ENCODE measurements at regions not wholly inside any gene's neighbourhood (a gene's known extent, or its start where the extent isn't known, plus 50 kb on each side); places are given as distances from the start of the nearest gene placed in this dataset.
A peak's percentile ranks its signal among the peaks of the same experiment; 100 is the strongest.
"Not testable (repeated sequence)": the region's sequence is repeated elsewhere in the genome, so short reads cannot be mapped to it uniquely, and the experiment has no call there.

DNA sequence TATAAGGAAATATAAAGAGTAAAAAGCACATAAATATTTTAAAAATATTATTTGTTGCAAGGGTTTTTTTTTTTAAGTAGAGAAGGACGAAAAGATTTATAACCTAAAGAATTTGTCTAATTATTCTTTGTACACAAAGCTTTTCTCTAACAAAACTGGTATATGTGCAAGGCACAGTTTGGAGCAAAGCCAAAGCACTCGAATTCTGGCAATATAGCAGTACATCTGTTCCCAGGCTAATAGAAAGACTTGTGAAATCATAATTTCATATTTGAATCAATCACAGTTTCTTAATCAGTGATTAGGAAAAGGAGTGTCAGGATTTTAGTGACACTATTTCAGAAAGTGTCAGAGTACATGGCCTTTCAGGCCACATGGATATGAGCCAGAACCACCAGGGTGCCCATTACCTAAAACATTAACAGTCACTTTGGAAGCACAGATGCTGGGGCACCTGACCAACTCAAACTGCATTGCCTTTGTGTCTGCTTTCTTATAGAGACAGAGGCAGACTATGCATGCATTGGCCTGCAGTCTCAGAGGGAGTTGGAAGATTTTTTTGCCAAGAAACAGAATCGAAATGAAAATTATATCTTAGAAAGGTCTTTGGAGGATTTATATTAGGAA lies 651.8 kb upstream of the SGO1 start:
- DNase-seq (ENCODE audit: unreplicated experiment): peak; percentile 34
- ChIA-PET POLR2A (no interaction called here), CTCF (interaction anchor here (1.1 kb wide), 1 partner anchor 9 kb away, joined by 3 read pairs; no protein-coding TSS in a partner anchor)
- H3K27ac Mint-ChIP-seq (ENCODE audit: low read depth, unreplicated experiment): no peak overlapping the region
- H3K9me3 Mint-ChIP-seq (ENCODE audit: unreplicated experiment): no peaks in the 10 kb centered on the region
- TF ChIP-seq, protein P1, sequence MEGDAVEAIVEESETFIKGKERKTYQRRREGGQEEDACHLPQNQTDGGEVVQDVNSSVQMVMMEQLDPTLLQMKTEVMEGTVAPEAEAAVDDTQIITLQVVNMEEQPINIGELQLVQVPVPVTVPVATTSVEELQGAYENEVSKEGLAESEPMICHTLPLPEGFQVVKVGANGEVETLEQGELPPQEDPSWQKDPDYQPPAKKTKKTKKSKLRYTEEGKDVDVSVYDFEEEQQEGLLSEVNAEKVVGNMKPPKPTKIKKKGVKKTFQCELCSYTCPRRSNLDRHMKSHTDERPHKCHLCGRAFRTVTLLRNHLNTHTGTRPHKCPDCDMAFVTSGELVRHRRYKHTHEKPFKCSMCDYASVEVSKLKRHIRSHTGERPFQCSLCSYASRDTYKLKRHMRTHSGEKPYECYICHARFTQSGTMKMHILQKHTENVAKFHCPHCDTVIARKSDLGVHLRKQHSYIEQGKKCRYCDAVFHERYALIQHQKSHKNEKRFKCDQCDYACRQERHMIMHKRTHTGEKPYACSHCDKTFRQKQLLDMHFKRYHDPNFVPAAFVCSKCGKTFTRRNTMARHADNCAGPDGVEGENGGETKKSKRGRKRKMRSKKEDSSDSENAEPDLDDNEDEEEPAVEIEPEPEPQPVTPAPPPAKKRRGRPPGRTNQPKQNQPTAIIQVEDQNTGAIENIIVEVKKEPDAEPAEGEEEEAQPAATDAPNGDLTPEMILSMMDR (IDR thresholded peaks at IDR 0.05; ENCODE audit: unreplicated experiment): no peak
- intact Hi-C loops (cut with micrococcal nuclease): loop anchor here (5.0 kb wide), 1 partner anchor 845 kb away; no protein-coding TSS in a partner anchor
- no peak overlapping the region for H3K4me3 Mint-ChIP-seq (ENCODE audit: unreplicated experiment)
- H3K4me1 Mint-ChIP-seq (ENCODE audit: insufficient read depth, unreplicated experiment): peaks cover 12% of the 10 kb centered on the region
- no peaks in the 10 kb centered on the region for H3K27me3 Mint-ChIP-seq (ENCODE audit: insufficient read depth, unreplicated experiment)
- no TSS peak for BruUV-seq (replicated peaks)
- H3K36me3 Mint-ChIP-seq (ENCODE audit: insufficient read depth, unreplicated experiment): no peaks in the 10 kb centered on the region

DNA sequence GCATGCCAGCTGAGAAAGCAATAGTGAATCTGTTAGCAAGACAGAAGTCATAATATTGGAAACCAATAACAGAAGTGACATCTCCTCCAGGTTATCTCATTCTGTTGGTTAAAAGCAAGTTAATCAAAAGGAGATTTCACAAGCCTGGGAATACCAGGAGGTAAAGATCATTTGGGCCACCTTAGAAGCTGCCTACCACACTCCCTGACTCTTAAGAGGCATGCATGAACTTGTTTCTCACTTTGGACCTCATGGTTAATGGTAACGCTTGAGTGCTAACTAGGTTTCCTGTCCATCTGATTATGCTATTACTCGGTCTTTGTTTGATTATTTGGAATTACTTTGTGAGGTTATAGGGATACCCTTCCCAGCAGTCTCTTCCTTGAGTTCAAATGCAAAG lies 650.8 kb upstream of the SGO1 start:
- DNase-seq (ENCODE audit: unreplicated experiment): peak; percentile 20

DNA sequence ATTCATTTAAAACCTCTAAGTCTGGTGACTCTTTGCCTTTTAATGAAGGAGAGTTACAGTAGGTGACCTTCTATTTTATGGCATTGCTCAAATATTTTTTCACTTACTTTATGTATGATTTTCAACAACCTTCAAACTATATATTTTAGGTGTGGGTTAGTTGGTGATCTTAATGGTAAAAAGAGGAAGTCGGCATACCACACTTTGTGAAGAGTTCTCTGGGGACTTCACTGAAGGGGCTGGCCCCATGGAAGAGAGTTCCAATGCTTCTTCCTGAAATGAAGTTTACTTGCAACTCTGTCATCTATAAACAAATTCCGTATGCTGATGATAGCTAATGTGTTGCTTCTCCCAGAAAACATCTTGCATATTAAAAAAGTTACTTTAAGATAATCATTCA lies 647.0 kb upstream of the SGO1 start:
- no peak overlapping the region for H3K27ac Mint-ChIP-seq (ENCODE audit: low read depth, unreplicated experiment)
- H3K4me1 Mint-ChIP-seq (ENCODE audit: insufficient read depth, unreplicated experiment): peaks cover 9% of the 10 kb centered on the region
- no TSS peak for BruUV-seq (replicated peaks)
- CTCF ChIA-PET: interaction anchor here (0.6 kb wide), 1 partner anchor 13 kb away, joined by 3 read pairs; no protein-coding TSS in a partner anchor
- intact Hi-C loops (cut with micrococcal nuclease): no loop called here
- H3K36me3 Mint-ChIP-seq (ENCODE audit: insufficient read depth, unreplicated experiment): no peaks in the 10 kb centered on the region
- H3K27me3 Mint-ChIP-seq (ENCODE audit: insufficient read depth, unreplicated experiment): no peaks in the 10 kb centered on the region
- POLR2A ChIA-PET: no interaction called here
- H3K4me3 Mint-ChIP-seq (ENCODE audit: unreplicated experiment): no peak overlapping the region
- TF ChIP-seq, protein P1 (IDR thresholded peaks at IDR 0.05; ENCODE audit: unreplicated experiment): no peak
- DNase-seq (ENCODE audit: unreplicated experiment): no peak
- no peaks in the 10 kb centered on the region for H3K9me3 Mint-ChIP-seq (ENCODE audit: unreplicated experiment)

More for the DNA sequence above, 650.8 kb upstream of the SGO1 start:
- no peaks in the 10 kb centered on the region for H3K36me3 Mint-ChIP-seq (ENCODE audit: insufficient read depth, unreplicated experiment)
- POLR2A ChIA-PET: no interaction called here
- no TSS peak for BruUV-seq (replicated peaks)
- no peak overlapping the region for H3K4me3 Mint-ChIP-seq (ENCODE audit: unreplicated experiment)
- no peaks in the 10 kb centered on the region for H3K9me3 Mint-ChIP-seq (ENCODE audit: unreplicated experiment)
- CTCF ChIA-PET: interaction anchor here (0.9 to 1.1 kb wide), 2 partner anchors 10 to 231 kb away, joined by 3 read pairs; no protein-coding TSS in a partner anchor
- TF ChIP-seq, protein P1 (IDR thresholded peaks at IDR 0.05; ENCODE audit: unreplicated experiment): no peak
- intact Hi-C loops (cut with micrococcal nuclease): loop anchor here (5.0 kb wide), 1 partner anchor 846 kb away; no protein-coding TSS in a partner anchor
- H3K27ac Mint-ChIP-seq (ENCODE audit: low read depth, unreplicated experiment): no peak overlapping the region
- peaks cover 12% of the 10 kb centered on the region for H3K4me1 Mint-ChIP-seq (ENCODE audit: insufficient read depth, unreplicated experiment)
- H3K27me3 Mint-ChIP-seq (ENCODE audit: insufficient read depth, unreplicated experiment): no peaks in the 10 kb centered on the region

DNA sequence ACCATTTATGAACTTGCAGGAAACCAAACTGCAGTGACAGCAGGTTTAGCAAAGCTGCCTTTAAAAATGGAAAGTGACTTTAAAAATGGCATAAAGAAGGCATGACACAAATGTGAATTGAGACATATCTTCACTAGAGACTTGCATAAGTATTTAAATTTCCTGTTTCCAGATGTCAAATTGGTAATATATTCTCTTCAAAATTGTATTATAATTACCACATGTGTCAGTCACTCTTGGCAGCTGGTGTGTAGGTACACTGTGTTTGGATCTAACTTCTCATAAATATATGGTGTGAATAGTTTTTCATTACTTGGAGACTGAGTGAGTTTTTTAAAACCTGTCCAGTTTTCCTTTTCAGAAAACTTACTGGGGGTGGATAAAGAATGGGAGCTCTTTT lies 636.2 kb upstream of the SGO1 start:
- TF ChIP-seq, protein P1 (IDR thresholded peaks at IDR 0.05; ENCODE audit: unreplicated experiment): no peak
- peaks cover 6% of the 10 kb centered on the region for H3K36me3 Mint-ChIP-seq (ENCODE audit: insufficient read depth, unreplicated experiment)
- intact Hi-C loops (cut with micrococcal nuclease): no loop called here
- no peaks in the 10 kb centered on the region for H3K4me1 Mint-ChIP-seq (ENCODE audit: insufficient read depth, unreplicated experiment)
- H3K27me3 Mint-ChIP-seq (ENCODE audit: insufficient read depth, unreplicated experiment): no peaks in the 10 kb centered on the region
- no peak overlapping the region for H3K27ac Mint-ChIP-seq (ENCODE audit: low read depth, unreplicated experiment)
- BruUV-seq (replicated peaks): no TSS peak
- H3K9me3 Mint-ChIP-seq (ENCODE audit: unreplicated experiment): no peaks in the 10 kb centered on the region
- POLR2A ChIA-PET: no interaction called here
- CTCF ChIA-PET: interaction anchor here (0.7 kb wide), 1 partner anchor 12 kb away, joined by 6 read pairs; no protein-coding TSS in a partner anchor
- DNase-seq (ENCODE audit: unreplicated experiment): no peak
- no peak overlapping the region for H3K4me3 Mint-ChIP-seq (ENCODE audit: unreplicated experiment)

DNA sequence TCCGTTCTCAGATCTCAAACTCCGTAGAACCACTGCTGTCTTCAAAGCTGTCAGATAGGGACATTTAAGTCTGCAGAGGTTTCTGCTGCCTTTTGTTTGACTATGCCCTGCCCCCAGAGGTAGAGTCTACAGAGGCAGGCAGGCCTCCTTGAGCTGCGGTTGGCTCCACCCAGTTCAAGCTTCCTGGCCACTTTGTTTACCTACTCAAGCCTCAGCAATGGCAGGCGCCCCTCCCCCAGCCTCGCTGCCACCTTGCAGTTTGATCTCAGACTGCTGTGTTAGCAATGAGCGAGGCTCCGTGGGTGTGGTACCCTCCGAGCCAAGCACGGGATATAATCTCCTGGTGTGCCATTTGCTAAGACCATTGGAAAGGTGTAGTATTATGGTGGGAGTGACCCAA lies 634.9 kb upstream of the SGO1 start:
- DNase-seq (ENCODE audit: unreplicated experiment); H3K27ac Mint-ChIP-seq (ENCODE audit: low read depth, unreplicated experiment); BruUV-seq (replicated peaks); CTCF ChIA-PET; H3K4me1 Mint-ChIP-seq (ENCODE audit: insufficient read depth, unreplicated experiment); H3K27me3 Mint-ChIP-seq (ENCODE audit: insufficient read depth, unreplicated experiment); intact Hi-C loops (cut with micrococcal nuclease); H3K4me3 Mint-ChIP-seq (ENCODE audit: unreplicated experiment); POLR2A ChIA-PET; H3K36me3 Mint-ChIP-seq (ENCODE audit: insufficient read depth, unreplicated experiment); H3K9me3 Mint-ChIP-seq (ENCODE audit: unreplicated experiment): not testable (repeated sequence)
